GM23338 (cell line): ENCODE measurements at regions not wholly inside any gene's neighbourhood (a gene's known extent, or its start where the extent isn't known, plus 50 kb on each side); places are given as distances from the start of the nearest gene placed in this dataset.
"Not testable (repeated sequence)": the region's sequence is repeated elsewhere in the genome, so short reads cannot be mapped to it uniquely, and the experiment has no call there.

Experiments
- CREB1 ChIP-seq: fragments of 250-450 bp; sonication (Bioruptor Pico); IDR thresholded peaks from 2 replicates; pipeline ENCODE4 v1.5.0; 2020; ENCODE audit warnings: low read depth, mild to moderate bottlenecking, moderate library complexity
- EZH2 ChIP-seq: fragments of 200-600 bp; sonication (generic); IDR thresholded peaks from one replicate; pipeline ENCODE4 v1.8.0; 2017; ENCODE audit warnings: antibody characterized with exemption, mild to moderate bottlenecking, low read depth; ENCODE audit not compliant: unreplicated experiment
- EZH2phosphoT487 ChIP-seq: fragments of 200-600 bp; sonication (generic); IDR thresholded peaks from one replicate; pipeline ENCODE4 v1.8.1; 2018; ENCODE audit warnings: antibody characterized with exemption; ENCODE audit not compliant: unreplicated experiment
- JUNB ChIP-seq: IDR thresholded peaks from one replicate; pipeline ENCODE4 v1.6.1; 2016; ENCODE audit warnings: antibody characterized with exemption; ENCODE audit not compliant: unreplicated experiment
- POLR2AphosphoS5 ChIP-seq: IDR thresholded peaks from 2 replicates; pipeline ENCODE4 v1.6.1; 2016; ENCODE audit warnings: antibody characterized with exemption, low read depth
- ZNF331 ChIP-seq: fragments of 250-450 bp; sonication (Bioruptor Pico); IDR thresholded peaks from 2 replicates; pipeline ENCODE4 v1.5.0; 2020; ENCODE audit warnings: low read depth, mild to moderate bottlenecking, moderate library complexity
- TF ChIP-seq, protein P1 (sequence below), 2 experiments: fragments of 200-600 bp in 1 of 2; sonication (generic) in 1 of 2; conservative IDR thresholded peaks; 2 replicates each; pipeline versions ENCODE4 v1.5.1 to v1.6.1; 2016 to 2017; ENCODE audit warnings: antibody characterized with exemption in 2 of 2, low read depth in 2 of 2, mild to moderate bottlenecking in 2 of 2, moderate library complexity in 1 of 2
- TF ChIP-seq, protein P2 (sequence below): IDR thresholded peaks from one replicate; pipeline ENCODE4 v1.6.1; 2018; ENCODE audit warnings: antibody characterized with exemption; ENCODE audit not compliant: unreplicated experiment

DNA sequence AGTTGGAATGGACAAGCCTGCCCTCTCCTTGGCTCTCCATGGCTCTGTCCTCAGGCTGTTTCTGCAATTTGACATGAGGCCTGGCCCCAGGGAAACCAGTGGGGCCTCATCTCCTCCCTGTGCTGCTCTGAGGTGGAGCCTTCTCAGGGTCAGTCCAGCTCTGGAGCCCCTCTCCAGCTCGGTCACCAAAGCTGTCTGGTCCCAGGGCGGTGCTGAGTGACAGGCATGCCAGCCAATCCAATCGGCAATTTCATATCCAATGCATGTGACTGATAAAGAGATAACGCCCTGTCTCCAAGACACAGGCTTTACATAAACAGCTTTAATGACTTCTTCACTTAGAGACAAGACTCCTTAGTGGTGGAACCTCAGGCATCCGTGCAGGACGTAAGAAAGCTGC lies 1379.2 kb downstream of the CDH12 start:
- TF ChIP-seq, protein P1, sequence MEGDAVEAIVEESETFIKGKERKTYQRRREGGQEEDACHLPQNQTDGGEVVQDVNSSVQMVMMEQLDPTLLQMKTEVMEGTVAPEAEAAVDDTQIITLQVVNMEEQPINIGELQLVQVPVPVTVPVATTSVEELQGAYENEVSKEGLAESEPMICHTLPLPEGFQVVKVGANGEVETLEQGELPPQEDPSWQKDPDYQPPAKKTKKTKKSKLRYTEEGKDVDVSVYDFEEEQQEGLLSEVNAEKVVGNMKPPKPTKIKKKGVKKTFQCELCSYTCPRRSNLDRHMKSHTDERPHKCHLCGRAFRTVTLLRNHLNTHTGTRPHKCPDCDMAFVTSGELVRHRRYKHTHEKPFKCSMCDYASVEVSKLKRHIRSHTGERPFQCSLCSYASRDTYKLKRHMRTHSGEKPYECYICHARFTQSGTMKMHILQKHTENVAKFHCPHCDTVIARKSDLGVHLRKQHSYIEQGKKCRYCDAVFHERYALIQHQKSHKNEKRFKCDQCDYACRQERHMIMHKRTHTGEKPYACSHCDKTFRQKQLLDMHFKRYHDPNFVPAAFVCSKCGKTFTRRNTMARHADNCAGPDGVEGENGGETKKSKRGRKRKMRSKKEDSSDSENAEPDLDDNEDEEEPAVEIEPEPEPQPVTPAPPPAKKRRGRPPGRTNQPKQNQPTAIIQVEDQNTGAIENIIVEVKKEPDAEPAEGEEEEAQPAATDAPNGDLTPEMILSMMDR (conservative IDR thresholded peaks at IDR 0.05; ENCODE audit: low read depth in 2 of 2), result not testable (repeated sequence)
- not testable (repeated sequence) for TF ChIP-seq EZH2; CREB1 (CRISPR knock-in tag); JUNB; EZH2phosphoT487; POLR2AphosphoS5; ZNF331 (CRISPR knock-in tag)
- TF ChIP-seq, protein P2, sequence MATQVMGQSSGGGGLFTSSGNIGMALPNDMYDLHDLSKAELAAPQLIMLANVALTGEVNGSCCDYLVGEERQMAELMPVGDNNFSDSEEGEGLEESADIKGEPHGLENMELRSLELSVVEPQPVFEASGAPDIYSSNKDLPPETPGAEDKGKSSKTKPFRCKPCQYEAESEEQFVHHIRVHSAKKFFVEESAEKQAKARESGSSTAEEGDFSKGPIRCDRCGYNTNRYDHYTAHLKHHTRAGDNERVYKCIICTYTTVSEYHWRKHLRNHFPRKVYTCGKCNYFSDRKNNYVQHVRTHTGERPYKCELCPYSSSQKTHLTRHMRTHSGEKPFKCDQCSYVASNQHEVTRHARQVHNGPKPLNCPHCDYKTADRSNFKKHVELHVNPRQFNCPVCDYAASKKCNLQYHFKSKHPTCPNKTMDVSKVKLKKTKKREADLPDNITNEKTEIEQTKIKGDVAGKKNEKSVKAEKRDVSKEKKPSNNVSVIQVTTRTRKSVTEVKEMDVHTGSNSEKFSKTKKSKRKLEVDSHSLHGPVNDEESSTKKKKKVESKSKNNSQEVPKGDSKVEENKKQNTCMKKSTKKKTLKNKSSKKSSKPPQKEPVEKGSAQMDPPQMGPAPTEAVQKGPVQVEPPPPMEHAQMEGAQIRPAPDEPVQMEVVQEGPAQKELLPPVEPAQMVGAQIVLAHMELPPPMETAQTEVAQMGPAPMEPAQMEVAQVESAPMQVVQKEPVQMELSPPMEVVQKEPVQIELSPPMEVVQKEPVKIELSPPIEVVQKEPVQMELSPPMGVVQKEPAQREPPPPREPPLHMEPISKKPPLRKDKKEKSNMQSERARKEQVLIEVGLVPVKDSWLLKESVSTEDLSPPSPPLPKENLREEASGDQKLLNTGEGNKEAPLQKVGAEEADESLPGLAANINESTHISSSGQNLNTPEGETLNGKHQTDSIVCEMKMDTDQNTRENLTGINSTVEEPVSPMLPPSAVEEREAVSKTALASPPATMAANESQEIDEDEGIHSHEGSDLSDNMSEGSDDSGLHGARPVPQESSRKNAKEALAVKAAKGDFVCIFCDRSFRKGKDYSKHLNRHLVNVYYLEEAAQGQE, result not testable (repeated sequence)
